Small intestine (tissue), 7 donors: ENCODE measurements at regions not wholly inside any gene's neighbourhood (a gene's known extent, or its start where the extent isn't known, plus 50 kb on each side); places are given as distances from the start of the nearest gene placed in this dataset.
"Not testable (repeated sequence)": the region's sequence is repeated elsewhere in the genome, so short reads cannot be mapped to it uniquely, and the experiment has no call there.

Experiments
- DNase-seq, 2 donors: peaks; one replicate each; pipeline versions ENCODE4 v3.0.0 to v3.0.0-alpha.2; 2013
- FAIRE-seq: peaks from 2 replicates; lab custom pipeline; 2012; peaks lifted over from hg19 to GRCh38; lab: Jason Lieb, UNC
- H3K27ac ChIP-seq, 3 donors: one replicate each; pipeline ENCODE4 v1.5.1; 2013; ENCODE audit warnings: low read length in 2 of 3, mild to moderate bottlenecking in 2 of 3, control low read depth in 1 of 3, inconsistent platforms in 1 of 3, low read depth in 1 of 3, moderate library complexity in 1 of 3
- H3K27me3 ChIP-seq, 3 donors: one replicate each; pipeline ENCODE4 v1.6.1; 2013; ENCODE audit warnings: low read length in 3 of 3, inconsistent platforms in 1 of 3; ENCODE audit not compliant: control insufficient read depth in 3 of 3, insufficient read depth in 3 of 3
- H3K36me3 ChIP-seq, 3 donors: one replicate each; pipeline ENCODE4 v1.6.1; 2013; ENCODE audit warnings: low read length in 3 of 3, inconsistent platforms in 1 of 3, low read depth in 1 of 3, mild to moderate bottlenecking in 1 of 3, moderate library complexity in 1 of 3; ENCODE audit not compliant: control insufficient read depth in 3 of 3, insufficient read depth in 2 of 3
- H3K4me1 ChIP-seq, 3 donors: one replicate each; pipeline ENCODE4 v1.6.1; 2013; ENCODE audit warnings: low read length in 2 of 3, inconsistent platforms in 1 of 3, low read depth in 1 of 3, mild to moderate bottlenecking in 1 of 3, moderate library complexity in 1 of 3; ENCODE audit not compliant: control insufficient read depth in 3 of 3, insufficient read depth in 2 of 3
- H3K4me3 ChIP-seq, 3 donors: one replicate each; pipeline ENCODE4 v1.5.1; 2013; ENCODE audit warnings: low read length in 3 of 3, control low read depth in 1 of 3, inconsistent platforms in 1 of 3, low read depth in 1 of 3, mild to moderate bottlenecking in 1 of 3, moderate library complexity in 1 of 3
- H3K9me3 ChIP-seq, 2 donors: one replicate each; pipeline ENCODE4 v1.6.1; 2013; ENCODE audit warnings: low read depth in 1 of 2, low read length in 1 of 2; ENCODE audit not compliant: control insufficient read depth in 2 of 2, insufficient read depth in 1 of 2
- WGBS, 3 donors: extraction: QIAGEN DNeasy Blood & Tissue Kit; methylation state at CpG; one replicate each; pipeline ENCODE4 v1.1.7; 2013; 5-methylcytosine and 5-hydroxymethylcytosine counted together
- donor health status: healthy with polysubstance abuse.
- donor health status: control.
- donor health status: control.
- donor health status: Bipolar disorder and iron deficiency.
- donor health status: healthy.

DNA sequence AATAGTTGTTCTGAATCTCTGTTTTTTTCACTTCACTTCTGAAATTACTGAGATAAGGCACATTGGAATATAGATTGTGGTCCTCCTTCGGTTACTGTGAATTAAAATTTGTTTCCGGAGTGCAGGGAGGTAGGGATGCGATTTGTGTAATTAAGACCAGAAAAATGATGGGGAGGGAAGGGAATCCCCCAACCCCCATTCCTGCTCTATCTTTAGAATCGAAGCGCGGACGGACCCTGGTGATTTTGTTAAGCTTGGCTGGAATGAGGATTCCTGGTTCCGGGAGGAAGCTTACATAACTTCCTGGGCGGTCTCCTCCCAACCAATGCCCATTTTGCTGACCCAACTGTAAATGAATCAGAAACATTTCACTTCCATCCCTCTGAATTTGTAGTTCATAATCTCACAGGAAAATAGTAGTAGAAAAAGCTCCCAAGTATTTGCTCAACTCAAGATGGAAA, 220.1 kb upstream of the MSX2 start:
- FAIRE-seq (no peak), DNase-seq (no peak)
- Histone ChIP-seq H3K27ac (peak overlapping the region in 2 of 3 donors; percentile 3 to 52), H3K36me3 (no peaks in the 10 kb centered on the region), H3K4me1 (peaks cover 0 to 17% (median 4%) of the 10 kb centered on the region in 3 donors), H3K9me3 (no peaks in the 10 kb centered on the region), H3K4me3 (no peak overlapping the region), H3K27me3 (no peaks in the 10 kb centered on the region)
- WGBS, 3 donors = 17 to 55% (median 31%) methylated on average over 9 of the region's 9 CpGs

DNA sequence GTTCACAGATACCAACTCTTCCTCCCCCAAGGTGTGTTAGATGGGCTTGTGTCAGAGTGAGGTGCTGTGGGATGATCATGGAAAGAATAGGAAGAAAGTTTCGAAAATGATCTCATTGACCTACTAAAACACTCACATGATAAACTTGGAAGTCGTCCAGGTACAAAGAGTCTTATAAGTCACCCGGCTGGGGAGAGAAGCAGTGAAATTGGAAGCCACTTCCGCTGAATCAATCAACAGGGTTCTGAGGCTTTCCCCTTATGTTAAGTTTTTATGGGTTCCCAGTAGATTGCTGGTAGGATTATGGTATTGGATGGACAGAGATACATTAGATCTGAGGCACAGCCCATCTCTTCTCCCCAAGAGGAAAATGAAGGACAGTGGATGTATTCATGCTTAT, 218.8 kb upstream of the MSX2 start:
- WGBS, 3 donors = 31 to 54% (median 51%) methylated on average over 4 of the region's 4 CpGs
- DNase-seq = peak; percentile 58 to 73
- Histone ChIP-seq H3K27me3 (no peaks in the 10 kb centered on the region), H3K9me3 (no peaks in the 10 kb centered on the region), H3K36me3 (no peaks in the 10 kb centered on the region), H3K4me3 (no peak overlapping the region), H3K27ac (peak overlapping the region in 1 of 3 donors; percentile 25), H3K4me1 (peaks cover 0 to 17% (median 4%) of the 10 kb centered on the region in 3 donors)
- FAIRE-seq = no peak

DNA sequence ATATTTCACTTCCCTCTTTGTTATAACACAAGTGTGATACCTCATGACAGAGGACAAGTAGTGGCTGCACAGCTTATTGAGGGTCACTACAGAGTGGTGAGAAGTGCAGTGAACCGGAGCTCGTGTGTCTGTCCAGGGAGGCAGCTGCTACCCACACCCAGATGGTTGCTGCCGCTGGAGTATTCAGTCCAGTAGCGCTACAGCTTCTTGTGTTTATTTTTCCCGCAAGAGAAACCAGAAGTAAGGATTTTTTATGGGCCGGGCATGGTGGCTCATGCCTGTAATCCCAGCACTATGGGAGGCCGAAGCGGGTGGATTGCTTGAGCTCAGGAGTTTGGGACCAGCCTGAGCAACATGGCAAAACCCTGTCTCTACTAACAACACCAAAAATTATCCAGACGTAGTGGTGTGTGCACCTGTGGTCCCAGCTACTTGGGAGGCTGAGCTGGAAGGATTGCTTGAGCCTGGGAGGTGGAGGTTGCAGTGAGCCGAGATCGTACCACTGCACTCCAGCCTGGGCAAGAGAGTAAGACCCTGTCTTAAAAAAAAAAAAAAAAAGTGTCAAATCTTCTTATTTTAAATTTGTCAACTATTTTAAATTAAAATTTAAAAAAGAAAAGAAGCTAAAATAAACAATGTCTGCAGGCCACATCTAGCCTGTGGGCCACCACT, 213.5 kb upstream of the MSX2 start:
- DNase-seq, FAIRE-seq, H3K36me3 ChIP-seq, H3K4me3 ChIP-seq, H3K4me1 ChIP-seq, H3K27ac ChIP-seq, H3K27me3 ChIP-seq, H3K9me3 ChIP-seq: not testable (repeated sequence)
- WGBS, 3 donors = 82 to 84% (median 84%) methylated on average over 11 of the region's 11 CpGs

DNA sequence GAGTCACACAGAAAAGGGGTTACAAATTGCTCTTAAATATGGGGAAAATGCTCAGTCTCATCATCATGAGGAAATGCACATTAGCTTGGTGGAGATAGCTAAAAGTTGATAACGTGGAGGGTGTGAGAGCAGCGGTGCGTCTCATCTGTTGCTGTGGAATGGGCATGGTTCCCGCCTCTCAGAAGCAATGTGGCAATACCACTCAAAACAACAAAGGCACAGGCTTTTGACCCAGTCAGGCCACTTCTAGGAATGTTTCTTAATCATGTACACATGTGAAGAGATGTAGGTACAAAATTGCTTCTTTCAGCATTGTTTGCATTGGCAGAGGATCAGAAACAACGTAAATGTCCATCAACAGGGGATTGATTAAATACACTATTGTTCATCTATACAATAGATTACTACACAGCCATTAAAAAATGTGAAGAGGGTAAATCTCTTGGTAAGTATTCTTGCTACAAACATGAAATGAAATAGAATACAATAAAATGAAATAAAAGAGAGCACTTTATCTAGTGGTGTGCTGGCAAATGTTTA, 212.6 kb upstream of the MSX2 start:
- Histone ChIP-seq H3K27ac (no peak overlapping the region), H3K27me3 (peaks cover 0 to 4% (median 0%) of the 10 kb centered on the region in 3 donors), H3K9me3 (no peaks in the 10 kb centered on the region), H3K4me3 (no peak overlapping the region), H3K36me3 (no peaks in the 10 kb centered on the region), H3K4me1 (no peaks in the 10 kb centered on the region)
- 8 to 50% (median 25%) methylated on average over 5 of the region's 5 CpGs for WGBS, 3 donors
- no peak for FAIRE-seq
- no peak for DNase-seq

DNA sequence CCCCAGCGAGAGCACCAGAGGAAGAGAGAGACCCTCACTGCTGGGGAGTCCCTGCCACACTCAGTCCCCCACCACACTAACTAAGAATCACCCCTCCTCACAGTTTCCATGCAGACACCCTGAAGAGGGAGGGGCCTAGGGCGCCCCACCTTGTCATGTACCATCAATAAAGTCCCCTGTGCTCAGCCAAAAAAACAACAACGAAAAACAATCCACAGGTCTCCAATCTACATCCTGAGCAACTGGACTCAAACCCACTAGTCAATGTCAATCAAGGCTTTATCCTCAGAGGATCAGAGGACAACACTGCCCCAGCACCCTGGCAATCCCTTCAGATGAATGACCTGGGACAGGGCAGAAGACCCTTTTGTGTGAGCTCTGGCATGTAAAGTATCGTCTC, 210.1 kb upstream of the MSX2 start:
- Histone ChIP-seq H3K4me3 (no peak overlapping the region), H3K27ac (no peak overlapping the region), H3K9me3 (no peaks in the 10 kb centered on the region), H3K4me1 (peaks cover 0 to 2% (median 0%) of the 10 kb centered on the region in 3 donors), H3K36me3 (no peaks in the 10 kb centered on the region), H3K27me3 (peaks cover 0 to 4% (median 0%) of the 10 kb centered on the region in 3 donors)
- WGBS, 3 donors = 80 to 84% (median 81%) methylated on average over 3 to 4 of the region's 4 CpGs
- FAIRE-seq (no peak), DNase-seq (no peak)

DNA sequence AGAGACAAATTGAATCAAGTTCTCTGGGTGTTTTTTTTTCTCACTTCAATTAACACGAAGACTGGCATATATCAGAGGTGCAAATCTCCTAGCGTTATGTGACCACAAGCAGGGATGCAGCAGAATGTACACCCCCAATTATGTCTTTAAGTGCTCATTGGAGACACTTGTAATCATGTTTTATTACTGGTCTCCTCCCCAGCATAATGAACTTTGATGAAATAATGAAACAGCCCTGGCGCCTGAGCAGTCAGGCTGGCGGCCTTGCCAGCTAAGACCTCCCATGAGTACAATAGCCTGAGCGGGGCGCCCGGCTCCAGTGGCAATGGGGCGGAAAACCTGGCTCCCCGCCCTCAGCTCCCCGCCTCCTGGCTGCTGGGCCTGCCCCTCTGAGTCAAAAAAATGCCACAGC, 209.4 kb upstream of the MSX2 start:
- 18 to 63% (median 45%) methylated on average over 10 of the region's 10 CpGs for WGBS, 3 donors
- FAIRE-seq = no peak

DNA sequence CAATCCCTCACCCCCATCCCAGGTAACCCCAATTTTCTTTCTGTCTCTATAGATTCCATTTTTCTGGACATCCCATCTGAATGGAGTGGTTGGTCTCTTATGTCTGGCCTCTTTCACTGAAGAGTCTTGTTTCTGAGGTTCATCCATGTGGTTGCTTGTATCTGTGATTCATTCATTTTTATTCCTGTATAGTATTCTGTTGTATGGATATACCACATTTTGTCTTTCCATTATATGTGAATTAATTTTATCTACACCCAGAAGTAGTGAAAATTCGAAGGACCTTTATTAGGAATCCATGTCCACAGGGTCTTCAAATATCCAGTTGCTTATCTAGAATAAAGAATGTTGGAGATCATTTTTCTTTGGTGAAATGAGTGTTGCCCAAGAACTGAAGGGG, 207.6 kb upstream of the MSX2 start:
- no peak overlapping the region for H3K4me3 ChIP-seq
- no peaks in the 10 kb centered on the region for H3K9me3 ChIP-seq
- no peak for FAIRE-seq
- peaks cover 0 to 4% (median 0%) of the 10 kb centered on the region in 3 donors for H3K27me3 ChIP-seq
- 65 to 93% (median 75%) methylated on average over 1 of the region's 1 CpG for WGBS, 3 donors
- H3K27ac ChIP-seq = no peak overlapping the region
- H3K36me3 ChIP-seq = no peaks in the 10 kb centered on the region
- H3K4me1 ChIP-seq = peaks cover 0 to 23% (median 2%) of the 10 kb centered on the region in 3 donors
- no peak for DNase-seq

More for the DNA sequence above, 209.4 kb upstream of the MSX2 start:
- no peak for DNase-seq
- Histone ChIP-seq H3K27ac (no peak overlapping the region), H3K4me3 (no peak overlapping the region), H3K9me3 (no peaks in the 10 kb centered on the region), H3K36me3 (no peaks in the 10 kb centered on the region), H3K27me3 (peaks cover 0 to 4% (median 0%) of the 10 kb centered on the region in 3 donors), H3K4me1 (peaks cover 0 to 8% (median 2%) of the 10 kb centered on the region in 3 donors)

DNA sequence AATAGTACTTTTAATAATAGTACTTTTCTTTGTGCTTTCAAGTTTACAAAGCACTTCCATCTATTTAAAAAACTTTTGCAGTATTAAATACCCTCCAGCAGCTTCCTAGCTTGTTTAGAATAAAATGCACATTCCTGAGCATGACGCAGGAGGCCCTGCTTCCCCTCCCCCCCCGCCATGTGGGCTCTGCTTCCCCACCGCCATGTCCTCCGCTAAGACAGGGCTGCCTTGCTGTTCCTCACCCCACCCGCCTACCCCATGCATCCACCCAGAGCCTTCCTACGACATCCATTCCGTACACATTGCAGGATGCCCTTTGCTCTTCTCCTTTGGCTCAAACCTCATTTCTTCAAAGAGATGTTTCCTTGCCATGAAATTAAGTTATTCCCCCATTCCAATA, 205.9 kb upstream of the MSX2 start:
- Histone ChIP-seq H3K27me3 (peaks cover 0 to 5% (median 0%) of the 10 kb centered on the region in 3 donors), H3K27ac (no peak overlapping the region), H3K36me3 (no peaks in the 10 kb centered on the region), H3K4me1 (peaks cover 0 to 25% (median 4%) of the 10 kb centered on the region in 3 donors), H3K4me3 (no peak overlapping the region), H3K9me3 (no peaks in the 10 kb centered on the region)
- FAIRE-seq (no peak), DNase-seq (no peak)
- WGBS, 3 donors = 59 to 66% (median 62%) methylated on average over 7 of the region's 7 CpGs
